ENCODE measurements at regions not wholly inside any gene's neighbourhood (a gene's known extent, or its start where the extent isn't known, plus 50 kb on each side); places are given as distances from the start of the nearest gene placed in this dataset.

GRCh38 chr11:87942786-87943185, 232.5 kb downstream of the RAB38 start:
- Histone ChIP-seq H2AFZ (ENCODE audit: low read depth, low read length, poor library complexity, severe bottlenecking) (no peak overlapping the region), H3K4me1 (ENCODE audit: control insufficient read depth in 1 of 2, insufficient read depth in 2 of 2, low read length in 2 of 2) (no peaks in the 10 kb centered on the region), H3K79me2 (ENCODE audit: insufficient read depth, low read length) (no peaks in the 10 kb centered on the region), H3K9me2 (ENCODE audit: insufficient read depth) (no peaks in the 10 kb centered on the region), H3K27ac (ENCODE audit: low read depth, low read length) (no peak overlapping the region), H3K4me2 (ENCODE audit: low read length) (no peak overlapping the region), H3K36me3 (ENCODE audit: control insufficient read depth in 1 of 2, insufficient read depth in 2 of 2, low read length in 2 of 2) (no peaks in the 10 kb centered on the region), H3K4me3 (replicated peaks in 1 of 2; ENCODE audit: low read depth in 1 of 2, low read length in 2 of 2) (no peak overlapping the region), H3K9me3 (ENCODE audit: control insufficient read depth in 1 of 2, insufficient read depth in 1 of 2, low read depth in 1 of 2, low read length in 2 of 2) (no peaks in the 10 kb centered on the region), H3K27me3 (ENCODE audit: insufficient read depth, low read length) (no peaks in the 10 kb centered on the region), H4K20me1 (ENCODE audit: insufficient read depth) (no peaks in the 10 kb centered on the region), H3K9ac (ENCODE audit: low read length) (no peak overlapping the region)
- POLR2A ChIA-PET = no interaction called here
- ATAC-seq = no peak
- TF ChIP-seq, protein P1, sequence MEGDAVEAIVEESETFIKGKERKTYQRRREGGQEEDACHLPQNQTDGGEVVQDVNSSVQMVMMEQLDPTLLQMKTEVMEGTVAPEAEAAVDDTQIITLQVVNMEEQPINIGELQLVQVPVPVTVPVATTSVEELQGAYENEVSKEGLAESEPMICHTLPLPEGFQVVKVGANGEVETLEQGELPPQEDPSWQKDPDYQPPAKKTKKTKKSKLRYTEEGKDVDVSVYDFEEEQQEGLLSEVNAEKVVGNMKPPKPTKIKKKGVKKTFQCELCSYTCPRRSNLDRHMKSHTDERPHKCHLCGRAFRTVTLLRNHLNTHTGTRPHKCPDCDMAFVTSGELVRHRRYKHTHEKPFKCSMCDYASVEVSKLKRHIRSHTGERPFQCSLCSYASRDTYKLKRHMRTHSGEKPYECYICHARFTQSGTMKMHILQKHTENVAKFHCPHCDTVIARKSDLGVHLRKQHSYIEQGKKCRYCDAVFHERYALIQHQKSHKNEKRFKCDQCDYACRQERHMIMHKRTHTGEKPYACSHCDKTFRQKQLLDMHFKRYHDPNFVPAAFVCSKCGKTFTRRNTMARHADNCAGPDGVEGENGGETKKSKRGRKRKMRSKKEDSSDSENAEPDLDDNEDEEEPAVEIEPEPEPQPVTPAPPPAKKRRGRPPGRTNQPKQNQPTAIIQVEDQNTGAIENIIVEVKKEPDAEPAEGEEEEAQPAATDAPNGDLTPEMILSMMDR (IDR thresholded peaks at IDR 0.05 in 2 of 3, conservative IDR thresholded peaks at IDR 0.05 in 1 of 3; ENCODE audit: borderline replicate concordance in 1 of 3, insufficient read depth in 1 of 3, low read depth in 2 of 3, low read length in 2 of 3) = no peak
- TF ChIP-seq CEBPB (IDR thresholded peaks at IDR 0.05; ENCODE audit: low read depth) (no peak), ZBTB33 (IDR thresholded peaks at IDR 0.05; ENCODE audit: extremely low read depth, insufficient replicate concordance, low read length) (no peak), ZNF274 (IDR thresholded peaks at IDR 0.05; ENCODE audit: low read depth, low read length) (no peak), ELF1 (IDR thresholded peaks at IDR 0.05; ENCODE audit: borderline replicate concordance, low read depth) (no peak), SIN3A (IDR thresholded peaks at IDR 0.05; ENCODE audit: low read depth) (no peak), POLR2AphosphoS5 (IDR thresholded peaks at IDR 0.05; ENCODE audit: low read depth, low read length) (no peak), TCF7L2 (IDR thresholded peaks at IDR 0.05; ENCODE audit: borderline replicate concordance, extremely low read depth, insufficient read depth, insufficient read length) (no peak), EZH2phosphoT487 (IDR thresholded peaks at IDR 0.05; ENCODE audit: borderline replicate concordance) (no peak), JUND (IDR thresholded peaks at IDR 0.05) (no peak)
- TF ChIP-seq, protein P2, sequence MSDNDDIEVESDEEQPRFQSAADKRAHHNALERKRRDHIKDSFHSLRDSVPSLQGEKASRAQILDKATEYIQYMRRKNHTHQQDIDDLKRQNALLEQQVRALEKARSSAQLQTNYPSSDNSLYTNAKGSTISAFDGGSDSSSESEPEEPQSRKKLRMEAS (IDR thresholded peaks at IDR 0.05) = no peak
- RAD21 ChIA-PET (ENCODE audit: low non-redundant PET in 1 of 2, low total read pairs in 2 of 2, uncharacterized antibody in 2 of 2, unreplicated experiment in 2 of 2) = no interaction called here
- BruUV-seq (replicated peaks) = no TSS peak
- CTCF ChIA-PET = no interaction called here
- DNase-seq (ENCODE audit: low read depth, low spot score) = no peak
- intact Hi-C loops (cut with micrococcal nuclease) = no loop called here

Data from HCT116 (cell line).